ENCODE measurements at regions not wholly inside any gene's neighbourhood (a gene's known extent, or its start where the extent isn't known, plus 50 kb on each side); places are given as distances from the start of the nearest gene placed in this dataset.

DNA sequence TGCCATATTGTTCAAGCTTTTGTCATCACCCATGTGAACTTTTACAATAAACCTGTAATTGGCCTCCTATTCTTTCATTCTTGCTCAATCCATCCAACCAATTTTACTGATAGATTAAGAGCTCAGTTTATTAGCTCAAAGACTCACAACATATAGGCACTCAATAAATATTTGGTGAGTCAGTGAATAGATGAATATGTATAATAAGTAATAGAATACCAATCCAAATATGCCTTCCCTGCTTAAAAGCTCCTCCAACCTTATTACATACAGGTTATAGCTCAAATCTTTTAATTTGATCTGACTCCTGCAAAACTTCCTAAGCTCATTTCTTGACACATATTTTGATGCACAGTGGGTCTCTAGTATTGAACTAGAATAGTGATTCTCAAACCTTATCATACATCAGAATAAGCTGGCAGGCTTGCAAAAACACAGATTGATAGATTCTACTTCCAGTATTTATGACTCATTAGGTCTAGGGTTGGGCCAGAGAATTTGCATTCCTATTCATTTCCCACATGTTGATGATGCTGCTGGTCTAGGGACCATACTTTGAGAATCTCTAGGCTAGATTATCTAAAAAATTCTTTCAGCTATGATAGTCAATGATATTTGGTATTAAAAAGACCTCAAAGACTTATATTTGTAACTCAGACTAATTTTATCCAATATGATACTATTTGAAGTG, 114.4 kb downstream of the PCTP start:
- no peak overlapping the region for H2AFZ ChIP-seq (ENCODE audit: low read length)
- H3K9ac ChIP-seq (ENCODE audit: low read length), result no peak overlapping the region
- DNase-seq, result no peak
- H3K4me2 ChIP-seq (ENCODE audit: low read depth, low read length), result no peak overlapping the region
- 0 out of 2 replicates have a peak, but pooled peaks cover 3% of the 10 kb centered on the region for H3K4me1 ChIP-seq (ENCODE audit: low read length)
- H3K9me3 ChIP-seq (replicated peaks; ENCODE audit: insufficient read depth, low read length), result no peaks in the 10 kb centered on the region
- TF ChIP-seq, protein P1, sequence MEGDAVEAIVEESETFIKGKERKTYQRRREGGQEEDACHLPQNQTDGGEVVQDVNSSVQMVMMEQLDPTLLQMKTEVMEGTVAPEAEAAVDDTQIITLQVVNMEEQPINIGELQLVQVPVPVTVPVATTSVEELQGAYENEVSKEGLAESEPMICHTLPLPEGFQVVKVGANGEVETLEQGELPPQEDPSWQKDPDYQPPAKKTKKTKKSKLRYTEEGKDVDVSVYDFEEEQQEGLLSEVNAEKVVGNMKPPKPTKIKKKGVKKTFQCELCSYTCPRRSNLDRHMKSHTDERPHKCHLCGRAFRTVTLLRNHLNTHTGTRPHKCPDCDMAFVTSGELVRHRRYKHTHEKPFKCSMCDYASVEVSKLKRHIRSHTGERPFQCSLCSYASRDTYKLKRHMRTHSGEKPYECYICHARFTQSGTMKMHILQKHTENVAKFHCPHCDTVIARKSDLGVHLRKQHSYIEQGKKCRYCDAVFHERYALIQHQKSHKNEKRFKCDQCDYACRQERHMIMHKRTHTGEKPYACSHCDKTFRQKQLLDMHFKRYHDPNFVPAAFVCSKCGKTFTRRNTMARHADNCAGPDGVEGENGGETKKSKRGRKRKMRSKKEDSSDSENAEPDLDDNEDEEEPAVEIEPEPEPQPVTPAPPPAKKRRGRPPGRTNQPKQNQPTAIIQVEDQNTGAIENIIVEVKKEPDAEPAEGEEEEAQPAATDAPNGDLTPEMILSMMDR (IDR thresholded peaks at IDR 0.05; ENCODE audit: low read length), result no peak
- no peak for TF ChIP-seq EZH2 (optimal IDR thresholded peaks at IDR 0.05; ENCODE audit: low read depth, low read length)
- TF ChIP-seq EZH2phosphoT487 (IDR thresholded peaks at IDR 0.05; ENCODE audit: low read length), result no peak
- no peak overlapping the region for H3K4me3 ChIP-seq (ENCODE audit: low read length)
- H3K79me2 ChIP-seq (ENCODE audit: low read length), result no peaks in the 10 kb centered on the region
- H3K27ac ChIP-seq (ENCODE audit: low read length), result no peak overlapping the region
- H3K36me3 ChIP-seq (replicated peaks; ENCODE audit: insufficient read depth, low read length), result no peaks in the 10 kb centered on the region
- H3K27me3 ChIP-seq (replicated peaks; ENCODE audit: insufficient read depth, low read length), result no peaks in the 10 kb centered on the region
- H3F3A ChIP-seq (ENCODE audit: insufficient read depth, low read length), result no peaks in the 10 kb centered on the region
- H3K9me2 ChIP-seq (replicated peaks; ENCODE audit: insufficient read depth, low read length), result no peaks in the 10 kb centered on the region
- H4K20me1 ChIP-seq (ENCODE audit: insufficient read depth, low read length), result no peaks in the 10 kb centered on the region

DNA sequence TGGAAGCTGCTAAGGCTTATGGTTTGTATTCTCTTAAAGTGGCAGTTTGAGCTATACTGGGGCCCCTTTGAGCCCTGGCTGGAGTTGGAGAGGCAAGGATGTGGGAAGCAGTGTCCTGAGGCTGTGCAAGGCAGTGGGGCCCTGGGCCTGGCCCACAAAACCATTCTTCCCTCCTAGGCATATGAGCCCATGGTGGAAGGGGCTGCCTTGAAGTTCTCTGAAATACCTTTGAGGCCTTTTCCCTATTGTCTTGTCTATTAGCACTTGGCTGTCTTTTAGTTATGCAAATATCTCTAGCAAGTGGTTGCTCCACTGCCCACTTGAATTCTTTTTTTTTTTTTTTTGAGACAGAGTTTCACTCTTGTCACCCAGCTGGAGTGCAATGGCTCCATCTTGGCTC, 119.2 kb downstream of the PCTP start:
- no peak for DNase-seq
- no peak overlapping the region for H3K27ac ChIP-seq (ENCODE audit: low read length)
- no peaks in the 10 kb centered on the region for H4K20me1 ChIP-seq (ENCODE audit: insufficient read depth, low read length)
- H3K79me2 ChIP-seq (ENCODE audit: low read length), result no peaks in the 10 kb centered on the region
- no peaks in the 10 kb centered on the region for H3K9me3 ChIP-seq (replicated peaks; ENCODE audit: insufficient read depth, low read length)
- H3K9ac ChIP-seq (ENCODE audit: low read length), result no peak overlapping the region
- no peaks in the 10 kb centered on the region for H3K27me3 ChIP-seq (replicated peaks; ENCODE audit: insufficient read depth, low read length)
- H3F3A ChIP-seq (ENCODE audit: insufficient read depth, low read length), result peaks cover 19% of the 10 kb centered on the region
- no peak overlapping the region for H3K4me2 ChIP-seq (ENCODE audit: low read depth, low read length)
- H2AFZ ChIP-seq (ENCODE audit: low read length), result no peak overlapping the region
- no peak overlapping the region for H3K4me3 ChIP-seq (ENCODE audit: low read length)
- TF ChIP-seq EZH2phosphoT487 (IDR thresholded peaks at IDR 0.05; ENCODE audit: low read length) (no peak), EZH2 (optimal IDR thresholded peaks at IDR 0.05; ENCODE audit: low read depth, low read length) (no peak)
- TF ChIP-seq, protein P1 (IDR thresholded peaks at IDR 0.05; ENCODE audit: low read length), result no peak
- H3K9me2 ChIP-seq (replicated peaks; ENCODE audit: insufficient read depth, low read length), result no peaks in the 10 kb centered on the region
- no peaks in the 10 kb centered on the region for H3K36me3 ChIP-seq (replicated peaks; ENCODE audit: insufficient read depth, low read length)
- peaks cover 39% of the 10 kb centered on the region for H3K4me1 ChIP-seq (ENCODE audit: low read length)

DNA sequence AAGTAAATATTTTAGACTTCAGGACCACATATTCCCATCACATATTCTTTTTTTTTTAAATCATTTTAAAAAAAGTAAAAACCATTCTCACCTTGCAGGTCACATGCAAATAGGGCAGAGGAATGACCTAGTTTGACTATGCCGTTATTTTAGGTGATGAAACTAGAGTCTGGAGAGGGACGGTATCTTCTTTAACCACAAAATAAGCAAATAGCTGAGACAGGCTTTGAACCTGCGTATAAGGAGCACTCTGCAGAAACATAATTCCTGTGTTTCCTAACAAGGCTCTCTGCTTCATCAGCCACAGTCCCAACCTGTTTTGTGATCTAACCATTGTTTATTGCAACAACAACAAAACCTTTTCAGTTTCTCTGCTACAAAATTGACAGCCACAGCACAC, 121.5 kb downstream of the PCTP start:
- no peaks in the 10 kb centered on the region for H3K79me2 ChIP-seq (ENCODE audit: low read length)
- H3K9ac ChIP-seq (ENCODE audit: low read length), result peak overlapping the region; percentile 51
- no peaks in the 10 kb centered on the region for H3K27me3 ChIP-seq (replicated peaks; ENCODE audit: insufficient read depth, low read length)
- no peak for TF ChIP-seq EZH2phosphoT487 (IDR thresholded peaks at IDR 0.05; ENCODE audit: low read length)
- TF ChIP-seq, protein P1 (IDR thresholded peaks at IDR 0.05; ENCODE audit: low read length), result no peak
- no peak for TF ChIP-seq EZH2 (optimal IDR thresholded peaks at IDR 0.05; ENCODE audit: low read depth, low read length)
- H3K27ac ChIP-seq (ENCODE audit: low read length), result peak overlapping the region; percentile 91
- no peaks in the 10 kb centered on the region for H3K9me3 ChIP-seq (replicated peaks; ENCODE audit: insufficient read depth, low read length)
- H3F3A ChIP-seq (ENCODE audit: insufficient read depth, low read length), result peaks cover 19% of the 10 kb centered on the region
- H3K9me2 ChIP-seq (replicated peaks; ENCODE audit: insufficient read depth, low read length), result no peaks in the 10 kb centered on the region
- peak overlapping the region; percentile 39; the same call in 1 of the 2 replicates for H3K4me3 ChIP-seq (ENCODE audit: low read length)
- H2AFZ ChIP-seq (ENCODE audit: low read length), result 0 out of 2 replicates have a peak overlapping the region, but pooled peaks have one; percentile 21
- peak; percentile 83 for DNase-seq
- H4K20me1 ChIP-seq (ENCODE audit: insufficient read depth, low read length), result no peaks in the 10 kb centered on the region
- peaks cover 39% of the 10 kb centered on the region for H3K4me1 ChIP-seq (ENCODE audit: low read length)
- H3K4me2 ChIP-seq (ENCODE audit: low read depth, low read length), result peak overlapping the region; percentile 91
- H3K36me3 ChIP-seq (replicated peaks; ENCODE audit: insufficient read depth, low read length), result no peaks in the 10 kb centered on the region
